DND-41 (cell line): ENCODE measurements at regions not wholly inside any gene's neighbourhood (a gene's known extent, or its start where the extent isn't known, plus 50 kb on each side); places are given as distances from the start of the nearest gene placed in this dataset.

ENCODE experiments used
- ATAC-seq: fragments of 200-7000 bp; cut with Tn5 transposase; 3 replicates; pipeline ENCODE4 v1.9.1; 2021; ENCODE audit warnings: low read depth; ENCODE audit not compliant: insufficient read depth
- DNase-seq: peaks from one replicate; pipeline ENCODE4 v3.0.0-alpha.2; 2020
- H2AFZ ChIP-seq: 2 replicates; pipeline ENCODE4 v1.6.0; 2012; ENCODE audit warnings: low read depth, low read length
- H3K27ac ChIP-seq: 2 replicates; pipeline ENCODE4 v1.5.1; 2012; ENCODE audit warnings: low read length, inconsistent platforms
- H3K27me3 ChIP-seq: fragments of 200-600 bp; sonication (generic); 2 replicates; pipeline ENCODE4 v1.6.0; 2012; ENCODE audit warnings: low read length, mild to moderate bottlenecking, inconsistent platforms; ENCODE audit not compliant: insufficient read depth, poor library complexity
- H3K36me3 ChIP-seq: 2 replicates; pipeline ENCODE4 v1.5.1; 2012; ENCODE audit warnings: low read length, inconsistent platforms; ENCODE audit not compliant: insufficient read depth
- H3K4me1 ChIP-seq: 2 replicates; pipeline ENCODE4 v1.5.1; 2012; ENCODE audit warnings: mild to moderate bottlenecking, low read length; ENCODE audit not compliant: insufficient read depth
- H3K4me2 ChIP-seq: 2 replicates; pipeline ENCODE4 v1.6.0; 2012; ENCODE audit warnings: mild to moderate bottlenecking, moderate library complexity, low read length, inconsistent platforms; ENCODE audit not compliant: insufficient read depth
- H3K4me3 ChIP-seq, 2 experiments: fragments of 200-600 bp in 1 of 2; shearing (Covaris generic) in 1 of 2; 2 replicates each; pipeline ENCODE4 v1.5.1; 2012 to 2016; ENCODE audit warnings: inconsistent platforms in 2 of 2, low read length in 2 of 2, mild to moderate bottlenecking in 2 of 2, low read depth in 1 of 2, moderate library complexity in 1 of 2
- H3K79me2 ChIP-seq: 2 replicates; pipeline ENCODE4 v1.6.0; 2012; ENCODE audit warnings: low read length, inconsistent platforms; ENCODE audit not compliant: insufficient read depth
- H3K9ac ChIP-seq: 2 replicates; pipeline ENCODE4 v1.6.0; 2012; ENCODE audit warnings: low read depth, mild to moderate bottlenecking, inconsistent platforms, low read length, moderate library complexity
- H3K9me3 ChIP-seq: 2 replicates; pipeline ENCODE4 v1.5.1; 2012; ENCODE audit warnings: low read length, moderate library complexity, mild to moderate bottlenecking, inconsistent platforms; ENCODE audit not compliant: insufficient read depth, severe bottlenecking
- H4K20me1 ChIP-seq: 2 replicates; pipeline ENCODE4 v1.6.0; 2012; ENCODE audit warnings: low read length; ENCODE audit not compliant: insufficient read depth
- EZH2 ChIP-seq: IDR thresholded peaks from 3 replicates; pipeline ENCODE4 v1.6.1; 2012; ENCODE audit warnings: borderline replicate concordance, low read depth, mild to moderate bottlenecking, moderate library complexity, low read length, inconsistent platforms; ENCODE audit not compliant: severe bottlenecking
- TF ChIP-seq, protein P1 (sequence below): IDR thresholded peaks from 2 replicates; pipeline ENCODE4 v1.5.1; 2012; ENCODE audit warnings: borderline replicate concordance, low read length, moderate library complexity, mild to moderate bottlenecking; ENCODE audit not compliant: poor library complexity, severe bottlenecking; ENCODE audit errors: extremely low read depth

DNA sequence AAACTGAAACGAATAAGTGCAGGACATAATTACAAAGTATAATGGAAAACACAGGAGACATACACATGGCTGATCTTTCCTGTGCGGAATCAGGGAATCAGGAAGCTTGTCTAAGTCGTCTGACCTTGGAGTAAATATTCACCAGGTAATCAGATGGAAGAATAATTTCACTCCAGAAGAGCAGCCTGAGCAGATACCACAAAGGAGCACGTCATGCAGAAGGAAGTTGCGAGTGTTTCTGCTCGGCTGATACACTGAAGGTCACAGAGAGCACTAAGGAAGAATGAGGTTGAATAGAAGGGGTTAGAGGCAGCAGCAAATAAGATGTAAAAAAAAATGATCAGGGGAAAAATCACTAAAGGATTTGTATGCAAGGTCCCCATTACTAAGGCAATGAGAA, 122.3 kb upstream of the GPC6 start:
- Histone ChIP-seq H3K36me3 (no peaks in the 10 kb centered on the region), H3K79me2 (no peaks in the 10 kb centered on the region), H3K4me1 (no peaks in the 10 kb centered on the region), H3K9ac (no peak overlapping the region), H4K20me1 (no peaks in the 10 kb centered on the region), H2AFZ (no peak overlapping the region), H3K4me3 (no peak overlapping the region), H3K27ac (no peak overlapping the region), H3K9me3 (no peaks in the 10 kb centered on the region), H3K27me3 (no peaks in the 10 kb centered on the region), H3K4me2 (no peak overlapping the region)
- DNase-seq (no peak), ATAC-seq (no peak)
- no peak for TF ChIP-seq EZH2
- TF ChIP-seq, protein P1, sequence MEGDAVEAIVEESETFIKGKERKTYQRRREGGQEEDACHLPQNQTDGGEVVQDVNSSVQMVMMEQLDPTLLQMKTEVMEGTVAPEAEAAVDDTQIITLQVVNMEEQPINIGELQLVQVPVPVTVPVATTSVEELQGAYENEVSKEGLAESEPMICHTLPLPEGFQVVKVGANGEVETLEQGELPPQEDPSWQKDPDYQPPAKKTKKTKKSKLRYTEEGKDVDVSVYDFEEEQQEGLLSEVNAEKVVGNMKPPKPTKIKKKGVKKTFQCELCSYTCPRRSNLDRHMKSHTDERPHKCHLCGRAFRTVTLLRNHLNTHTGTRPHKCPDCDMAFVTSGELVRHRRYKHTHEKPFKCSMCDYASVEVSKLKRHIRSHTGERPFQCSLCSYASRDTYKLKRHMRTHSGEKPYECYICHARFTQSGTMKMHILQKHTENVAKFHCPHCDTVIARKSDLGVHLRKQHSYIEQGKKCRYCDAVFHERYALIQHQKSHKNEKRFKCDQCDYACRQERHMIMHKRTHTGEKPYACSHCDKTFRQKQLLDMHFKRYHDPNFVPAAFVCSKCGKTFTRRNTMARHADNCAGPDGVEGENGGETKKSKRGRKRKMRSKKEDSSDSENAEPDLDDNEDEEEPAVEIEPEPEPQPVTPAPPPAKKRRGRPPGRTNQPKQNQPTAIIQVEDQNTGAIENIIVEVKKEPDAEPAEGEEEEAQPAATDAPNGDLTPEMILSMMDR = no peak

DNA sequence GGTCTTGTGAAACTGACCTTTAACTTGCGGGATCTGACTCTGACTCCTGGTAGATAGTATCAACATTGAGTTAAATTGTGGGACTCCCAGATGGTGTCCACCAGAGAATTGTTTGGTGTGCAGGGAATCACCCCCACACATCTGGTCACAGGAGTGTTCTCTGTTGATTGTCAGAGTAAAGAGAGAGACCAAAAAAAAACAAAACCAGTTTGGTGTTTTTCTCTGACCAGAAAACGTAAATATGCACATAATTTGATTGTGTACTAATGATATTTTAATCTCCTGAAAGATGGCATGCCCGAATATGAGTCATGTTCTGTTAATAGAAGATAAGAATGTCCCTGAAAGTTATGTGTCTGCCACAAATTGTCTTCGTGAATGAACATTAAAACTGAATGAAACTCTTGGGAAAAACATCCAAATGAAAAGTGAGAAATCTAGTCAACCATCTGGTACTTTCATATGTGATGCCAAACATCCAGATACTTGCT, 118.5 kb upstream of the GPC6 start:
- Histone ChIP-seq H2AFZ (no peak overlapping the region), H3K79me2 (no peaks in the 10 kb centered on the region), H3K4me1 (no peaks in the 10 kb centered on the region), H3K4me3 (no peak overlapping the region), H3K9me3 (no peaks in the 10 kb centered on the region), H3K27ac (no peak overlapping the region), H3K36me3 (no peaks in the 10 kb centered on the region), H4K20me1 (no peaks in the 10 kb centered on the region), H3K4me2 (no peak overlapping the region), H3K9ac (no peak overlapping the region), H3K27me3 (no peaks in the 10 kb centered on the region)
- no peak for ATAC-seq
- TF ChIP-seq EZH2 = no peak
- TF ChIP-seq, protein P1 = no peak
- no peak for DNase-seq

DNA sequence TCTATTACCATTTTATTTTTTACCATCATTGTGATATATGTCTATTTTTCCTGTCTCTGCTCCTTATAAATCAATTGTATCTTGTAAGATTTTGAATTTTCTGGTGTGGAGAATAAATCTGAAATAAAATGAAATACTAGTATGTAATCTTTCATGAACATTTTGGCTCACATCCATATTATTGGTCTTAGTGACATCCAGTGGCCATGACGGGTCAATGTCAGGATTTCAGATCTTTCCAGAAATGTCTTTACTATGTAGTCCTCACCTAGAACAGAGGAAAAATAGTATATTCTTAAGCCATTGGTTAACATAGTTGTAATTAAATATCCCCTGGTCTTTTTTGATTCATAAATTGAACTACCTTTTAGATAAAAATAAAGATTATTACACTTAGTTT, 109.8 kb upstream of the GPC6 start:
- DNase-seq (no peak), ATAC-seq (no peak)
- no peak overlapping the region for H2AFZ ChIP-seq
- H3K36me3 ChIP-seq = no peaks in the 10 kb centered on the region
- H3K27ac ChIP-seq = no peak overlapping the region
- no peaks in the 10 kb centered on the region for H3K4me1 ChIP-seq
- H3K27me3 ChIP-seq = no peaks in the 10 kb centered on the region
- H4K20me1 ChIP-seq = no peaks in the 10 kb centered on the region
- H3K4me3 ChIP-seq = no peak overlapping the region
- H3K79me2 ChIP-seq = no peaks in the 10 kb centered on the region
- no peaks in the 10 kb centered on the region for H3K9me3 ChIP-seq
- H3K9ac ChIP-seq = no peak overlapping the region
- no peak for TF ChIP-seq EZH2
- TF ChIP-seq, protein P1 = no peak
- no peak overlapping the region for H3K4me2 ChIP-seq
